ENCODE measurements at regions not wholly inside any gene's neighbourhood (a gene's known extent, or its start where the extent isn't known, plus 50 kb on each side); places are given as distances from the start of the nearest gene placed in this dataset.

DNA sequence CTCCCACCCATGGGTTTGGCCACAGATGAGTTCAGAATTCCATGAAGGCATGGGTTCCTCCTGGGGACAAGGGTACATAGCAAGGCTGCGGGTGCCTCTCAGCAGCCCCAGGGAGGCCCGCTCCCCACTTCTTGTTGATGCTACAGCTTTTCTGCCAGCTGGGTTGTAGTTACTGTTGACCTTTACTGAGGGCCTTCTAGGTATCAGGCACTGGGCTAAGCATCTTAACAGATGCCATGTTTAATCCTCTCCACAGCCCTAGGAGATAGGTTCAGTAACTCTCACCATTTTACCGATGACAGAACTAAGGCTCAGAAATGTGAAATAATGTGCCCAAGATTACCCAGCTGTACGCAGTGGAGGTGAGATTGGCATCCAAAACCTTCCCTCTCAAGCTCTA is 54.3 kb upstream of the DLX4 start:
- Histone ChIP-seq H3K56ac (ENCODE audit: low read length) (no peak overlapping the region), H2AK5ac (ENCODE audit: low read length) (no peak overlapping the region), H3K4ac (ENCODE audit: low read depth, low read length) (no peak overlapping the region), H3K79me2 (ENCODE audit: control insufficient read depth, insufficient read depth, low read length) (no peaks in the 10 kb centered on the region), H3K27me3 (ENCODE audit: insufficient read depth, low read length, poor library complexity) (peaks cover 9% of the 10 kb centered on the region), H3K4me1 (ENCODE audit: control insufficient read depth, low read depth, low read length) (no peaks in the 10 kb centered on the region), H2BK120ac (ENCODE audit: low read depth, low read length) (no peak overlapping the region), H3K27ac (ENCODE audit: low read depth, low read length) (no peak overlapping the region), H3K79me1 (ENCODE audit: low read length) (no peaks in the 10 kb centered on the region), H3K36me3 (ENCODE audit: control insufficient read depth, insufficient read depth, low read length) (no peaks in the 10 kb centered on the region), H3K4me3 (ENCODE audit: low read length) (no peak overlapping the region), H3K9ac (ENCODE audit: low read length) (no peak overlapping the region), H2BK15ac (replicated peaks; ENCODE audit: low read depth) (no peak overlapping the region), H3K23ac (ENCODE audit: low read length) (no peak overlapping the region), H2BK5ac (ENCODE audit: low read length) (no peak overlapping the region), H3K4me2 (ENCODE audit: low read length) (no peak overlapping the region), H3K18ac (ENCODE audit: low read length) (no peak overlapping the region), H4K8ac (ENCODE audit: low read depth, low read length) (no peak overlapping the region), H4K5ac (ENCODE audit: low read length) (no peak overlapping the region)
- no peak for DNase-seq
- WGBS (ENCODE audit: extremely low coverage, insufficient coverage, low lambda C conversion rate) = no CpG with 5 or more reads among the region's 4 CpGs

DNA sequence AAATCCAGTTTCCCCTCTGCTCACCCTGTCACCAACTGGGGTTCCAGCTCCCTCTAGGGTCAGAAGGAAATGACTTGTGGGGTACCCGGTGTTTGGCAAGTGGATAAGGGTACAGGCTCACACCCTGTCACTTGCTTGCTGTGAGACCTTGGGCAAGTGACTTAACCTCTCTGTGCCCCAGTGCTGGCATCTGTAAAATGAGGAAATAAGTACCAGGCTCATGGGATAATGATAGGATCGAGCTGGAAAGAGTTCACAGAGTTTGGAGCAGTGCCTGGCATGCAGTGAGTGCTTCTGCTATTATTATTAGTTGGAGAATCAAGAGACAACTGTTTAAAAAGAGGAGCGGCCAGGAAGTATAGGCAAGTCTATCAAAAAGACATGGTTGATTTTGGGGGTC is 53.7 kb upstream of the DLX4 start:
- Histone ChIP-seq H3K4me2 (ENCODE audit: low read length) (no peak overlapping the region), H2BK5ac (ENCODE audit: low read length) (no peak overlapping the region), H3K4me3 (ENCODE audit: low read length) (no peak overlapping the region), H3K9ac (ENCODE audit: low read length) (no peak overlapping the region), H2AK5ac (ENCODE audit: low read length) (no peak overlapping the region), H3K18ac (ENCODE audit: low read length) (no peak overlapping the region), H3K27me3 (ENCODE audit: insufficient read depth, low read length, poor library complexity) (peaks cover 4% of the 10 kb centered on the region), H4K5ac (ENCODE audit: low read length) (no peak overlapping the region), H3K79me1 (ENCODE audit: low read length) (no peaks in the 10 kb centered on the region), H3K23ac (ENCODE audit: low read length) (no peak overlapping the region), H2BK15ac (replicated peaks; ENCODE audit: low read depth) (no peak overlapping the region), H3K36me3 (ENCODE audit: control insufficient read depth, insufficient read depth, low read length) (no peaks in the 10 kb centered on the region), H3K56ac (ENCODE audit: low read length) (no peak overlapping the region), H4K8ac (ENCODE audit: low read depth, low read length) (no peak overlapping the region), H3K79me2 (ENCODE audit: control insufficient read depth, insufficient read depth, low read length) (no peaks in the 10 kb centered on the region), H3K27ac (ENCODE audit: low read depth, low read length) (no peak overlapping the region), H3K4ac (ENCODE audit: low read depth, low read length) (no peak overlapping the region), H2BK120ac (ENCODE audit: low read depth, low read length) (no peak overlapping the region), H3K4me1 (ENCODE audit: control insufficient read depth, low read depth, low read length) (no peaks in the 10 kb centered on the region)
- DNase-seq = no peak
- WGBS (ENCODE audit: extremely low coverage, insufficient coverage, low lambda C conversion rate) = no CpG with 5 or more reads among the region's 3 CpGs

DNA sequence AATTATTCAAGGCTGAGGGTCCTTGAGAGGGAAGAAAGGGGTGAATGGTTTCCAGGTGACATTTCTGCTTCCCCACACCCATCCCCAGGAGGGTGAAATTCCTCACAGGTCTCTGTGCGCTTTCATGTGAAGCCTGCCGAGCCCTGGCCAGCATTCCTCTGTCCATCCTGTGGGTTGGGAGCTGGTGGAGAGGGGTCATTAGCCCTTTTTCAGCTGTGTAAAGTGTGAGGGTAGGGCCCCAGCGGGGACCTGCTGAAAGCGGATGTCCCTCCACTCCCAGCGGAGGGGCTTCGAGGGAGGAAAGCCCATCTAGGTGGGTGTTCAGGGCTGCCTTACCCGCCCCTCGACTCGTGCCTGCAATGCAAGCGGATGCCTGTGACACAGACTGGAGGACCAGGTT is 53.3 kb upstream of the DLX4 start:
- Histone ChIP-seq H2BK15ac (replicated peaks; ENCODE audit: low read depth) (no peak overlapping the region), H4K8ac (ENCODE audit: low read depth, low read length) (no peak overlapping the region), H3K27me3 (ENCODE audit: insufficient read depth, low read length, poor library complexity) (peaks cover 3% of the 10 kb centered on the region), H2BK120ac (ENCODE audit: low read depth, low read length) (no peak overlapping the region), H3K27ac (ENCODE audit: low read depth, low read length) (no peak overlapping the region), H3K79me2 (ENCODE audit: control insufficient read depth, insufficient read depth, low read length) (no peaks in the 10 kb centered on the region), H3K23ac (ENCODE audit: low read length) (no peak overlapping the region), H3K9ac (ENCODE audit: low read length) (no peak overlapping the region), H3K18ac (ENCODE audit: low read length) (no peak overlapping the region), H2AK5ac (ENCODE audit: low read length) (no peak overlapping the region), H3K4ac (ENCODE audit: low read depth, low read length) (no peak overlapping the region), H3K79me1 (ENCODE audit: low read length) (no peaks in the 10 kb centered on the region), H3K4me1 (ENCODE audit: control insufficient read depth, low read depth, low read length) (no peaks in the 10 kb centered on the region), H4K5ac (ENCODE audit: low read length) (no peak overlapping the region), H3K4me2 (ENCODE audit: low read length) (no peak overlapping the region), H2BK5ac (ENCODE audit: low read length) (no peak overlapping the region), H3K56ac (ENCODE audit: low read length) (no peak overlapping the region), H3K36me3 (ENCODE audit: control insufficient read depth, insufficient read depth, low read length) (no peaks in the 10 kb centered on the region), H3K4me3 (ENCODE audit: low read length) (no peak overlapping the region)
- peak; percentile 56 for DNase-seq
- WGBS (ENCODE audit: extremely low coverage, insufficient coverage, low lambda C conversion rate) = no CpG with 5 or more reads among the region's 10 CpGs

DNA sequence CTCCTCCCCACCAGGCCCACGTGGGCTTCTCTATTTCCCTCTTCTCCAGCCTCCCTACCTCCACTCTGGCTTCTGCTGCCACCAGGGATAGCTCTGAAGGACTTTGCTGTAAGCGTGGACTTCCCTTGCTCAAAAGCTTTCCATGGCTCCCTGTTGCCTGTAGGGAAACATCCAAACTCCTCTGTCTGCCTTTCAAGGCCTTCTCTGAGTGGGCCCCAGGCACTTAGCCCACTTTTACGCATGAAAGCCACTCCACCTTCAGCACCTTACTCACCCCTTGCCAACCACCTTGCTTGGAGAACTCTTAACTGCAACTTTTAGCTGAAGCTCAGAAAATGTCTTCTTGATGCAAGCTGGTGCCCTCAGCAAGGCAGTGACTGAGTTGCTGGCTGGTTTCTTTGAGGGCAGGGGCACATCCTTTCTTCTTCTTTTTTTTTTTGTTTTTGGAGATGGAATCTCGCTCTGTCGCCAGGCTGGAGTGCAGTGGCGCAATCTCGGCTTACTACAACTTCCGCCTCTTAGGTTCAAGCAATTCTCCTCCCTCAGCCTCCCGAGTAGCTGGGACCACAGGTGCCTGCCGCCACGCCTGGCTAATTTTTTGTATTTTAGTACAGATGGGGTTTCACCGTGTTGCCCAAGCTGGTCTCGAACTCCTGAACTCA is 52.0 kb upstream of the DLX4 start:
- H3K27me3 ChIP-seq (ENCODE audit: insufficient read depth, low read length, poor library complexity) = no peaks in the 10 kb centered on the region
- no CpG with 5 or more reads among the region's 13 CpGs for WGBS (ENCODE audit: extremely low coverage, insufficient coverage, low lambda C conversion rate)

DNA sequence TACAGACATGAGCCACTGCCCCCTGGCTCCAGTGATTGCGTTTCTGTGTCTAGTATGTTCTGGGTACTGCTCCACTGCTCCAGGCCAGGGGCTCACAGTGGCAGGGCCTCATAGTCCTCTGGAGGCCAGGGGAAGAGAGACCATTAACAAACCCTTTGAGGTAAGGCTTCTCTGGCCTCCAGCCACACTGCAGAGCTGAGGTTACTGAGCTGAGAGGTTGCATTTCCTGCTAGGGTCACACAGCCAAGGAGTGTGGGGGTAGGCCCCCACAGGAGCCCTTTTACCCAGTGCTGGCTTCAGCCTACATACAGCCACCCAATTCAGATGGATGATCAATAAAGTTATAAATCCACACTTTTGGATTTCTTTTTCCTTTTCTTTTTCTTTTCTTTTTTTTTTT is 50.4 kb upstream of the DLX4 start:
- no peak overlapping the region for H3K9ac ChIP-seq (ENCODE audit: low read length)
- no peak overlapping the region for H4K8ac ChIP-seq (ENCODE audit: low read depth, low read length)
- no peak overlapping the region for H3K56ac ChIP-seq (ENCODE audit: low read length)
- DNase-seq = no peak
- H4K5ac ChIP-seq (ENCODE audit: low read length) = no peak overlapping the region
- H2AK5ac ChIP-seq (ENCODE audit: low read length) = no peak overlapping the region
- no peaks in the 10 kb centered on the region for H3K4me1 ChIP-seq (ENCODE audit: control insufficient read depth, low read depth, low read length)
- H3K4me3 ChIP-seq (ENCODE audit: low read length) = no peak overlapping the region
- no CpG with 5 or more reads among the region's 1 CpG for WGBS (ENCODE audit: extremely low coverage, insufficient coverage, low lambda C conversion rate)
- no peak overlapping the region for H3K18ac ChIP-seq (ENCODE audit: low read length)
- no peak overlapping the region for H2BK120ac ChIP-seq (ENCODE audit: low read depth, low read length)
- no peak overlapping the region for H3K4ac ChIP-seq (ENCODE audit: low read depth, low read length)
- H3K79me2 ChIP-seq (ENCODE audit: control insufficient read depth, insufficient read depth, low read length) = no peaks in the 10 kb centered on the region
- H3K27me3 ChIP-seq (ENCODE audit: insufficient read depth, low read length, poor library complexity) = no peaks in the 10 kb centered on the region
- H2BK15ac ChIP-seq (replicated peaks; ENCODE audit: low read depth) = no peak overlapping the region
- H3K79me1 ChIP-seq (ENCODE audit: low read length) = no peaks in the 10 kb centered on the region
- no peak overlapping the region for H3K4me2 ChIP-seq (ENCODE audit: low read length)
- no peak overlapping the region for H2BK5ac ChIP-seq (ENCODE audit: low read length)
- H3K27ac ChIP-seq (ENCODE audit: low read depth, low read length) = no peak overlapping the region
- H3K36me3 ChIP-seq (ENCODE audit: control insufficient read depth, insufficient read depth, low read length) = no peaks in the 10 kb centered on the region
- H3K23ac ChIP-seq (ENCODE audit: low read length) = no peak overlapping the region

More for the DNA sequence above, 52.0 kb upstream of the DLX4 start:
- no peak overlapping the region for H3K4me3 ChIP-seq (ENCODE audit: low read length)
- DNase-seq = no peak
- H3K23ac ChIP-seq (ENCODE audit: low read length) = no peak overlapping the region
- H3K56ac ChIP-seq (ENCODE audit: low read length) = no peak overlapping the region
- no peaks in the 10 kb centered on the region for H3K4me1 ChIP-seq (ENCODE audit: control insufficient read depth, low read depth, low read length)
- H3K79me1 ChIP-seq (ENCODE audit: low read length) = no peaks in the 10 kb centered on the region
- no peaks in the 10 kb centered on the region for H3K36me3 ChIP-seq (ENCODE audit: control insufficient read depth, insufficient read depth, low read length)
- no peak overlapping the region for H3K4ac ChIP-seq (ENCODE audit: low read depth, low read length)
- H3K79me2 ChIP-seq (ENCODE audit: control insufficient read depth, insufficient read depth, low read length) = no peaks in the 10 kb centered on the region
- H2BK5ac ChIP-seq (ENCODE audit: low read length) = no peak overlapping the region
- no peak overlapping the region for H3K4me2 ChIP-seq (ENCODE audit: low read length)
- H3K9ac ChIP-seq (ENCODE audit: low read length) = no peak overlapping the region
- H4K5ac ChIP-seq (ENCODE audit: low read length) = no peak overlapping the region
- H4K8ac ChIP-seq (ENCODE audit: low read depth, low read length) = no peak overlapping the region
- H3K27ac ChIP-seq (ENCODE audit: low read depth, low read length) = no peak overlapping the region
- H2AK5ac ChIP-seq (ENCODE audit: low read length) = no peak overlapping the region
- H2BK120ac ChIP-seq (ENCODE audit: low read depth, low read length) = no peak overlapping the region
- no peak overlapping the region for H2BK15ac ChIP-seq (replicated peaks; ENCODE audit: low read depth)
- H3K18ac ChIP-seq (ENCODE audit: low read length) = no peak overlapping the region

Data from mesendoderm (in vitro differentiated cells).